Type B pancreatic cell (in vitro differentiated cells): ENCODE measurements at regions not wholly inside any gene's neighbourhood (a gene's known extent, or its start where the extent isn't known, plus 50 kb on each side); places are given as distances from the start of the nearest gene placed in this dataset.

ENCODE experiments used
- DNase-seq: peaks from one replicate; pipeline ENCODE4 v3.0.0; 2021; ENCODE audit warnings: mixed read lengths; ENCODE audit not compliant: unreplicated experiment; ENCODE audit errors: extremely low spot score
- H3K27ac Mint-ChIP-seq: 2 replicates; pipeline ENCODE4 v1.8.0; 2021; ENCODE audit warnings: mild to moderate bottlenecking, mixed read lengths
- H3K27me3 Mint-ChIP-seq: 2 replicates; pipeline ENCODE4 v1.8.0; 2021; ENCODE audit warnings: mixed read lengths
- H3K36me3 Mint-ChIP-seq: 2 replicates; pipeline ENCODE4 v1.8.0; 2021; ENCODE audit warnings: mixed read lengths
- H3K4me1 Mint-ChIP-seq: one replicate; pipeline ENCODE4 v1.8.0; 2021; ENCODE audit warnings: mixed read lengths; ENCODE audit not compliant: unreplicated experiment
- H3K4me3 Mint-ChIP-seq: 2 replicates; pipeline ENCODE4 v1.8.0; 2021; ENCODE audit warnings: mild to moderate bottlenecking, mixed read lengths
- H3K9me3 Mint-ChIP-seq: 2 replicates; pipeline ENCODE4 v1.8.0; 2021; ENCODE audit warnings: mixed read lengths
- CTCF ChIP-seq: fragments of 200-600 bp; sonication (generic); conservative IDR thresholded peaks from 2 replicates; pipeline ENCODE4 v1.5.0; 2021; ENCODE audit warnings: antibody characterized with exemption, mild to moderate bottlenecking

GRCh38 chr1:88134983-88135921 is 548.8 kb upstream of the PKN2 start:
- Mint-ChIP-seq H3K9me3 (no peaks in the 10 kb centered on the region), H3K4me1 (peaks cover 3% of the 10 kb centered on the region), H3K4me3 (no peak overlapping the region), H3K36me3 (no peaks in the 10 kb centered on the region), H3K27ac (no peak overlapping the region), H3K27me3 (no peaks in the 10 kb centered on the region)
- no peak for DNase-seq
- no peak for TF ChIP-seq CTCF

- DNase-seq = no peak
- Mint-ChIP-seq H3K27ac (no peak overlapping the region), H3K4me3 (no peak overlapping the region), H3K36me3 (no peaks in the 10 kb centered on the region), H3K27me3 (no peaks in the 10 kb centered on the region), H3K4me1 (peaks cover 3% of the 10 kb centered on the region), H3K9me3 (no peaks in the 10 kb centered on the region)
- TF ChIP-seq CTCF = no peak
Measured at GRCh38 chr1:88139633-88140032, 544.4 kb upstream of the PKN2 start.

- DNase-seq = no peak
- Mint-ChIP-seq H3K27ac (no peak overlapping the region), H3K27me3 (no peaks in the 10 kb centered on the region), H3K9me3 (no peaks in the 10 kb centered on the region), H3K4me3 (no peak overlapping the region), H3K36me3 (no peaks in the 10 kb centered on the region), H3K4me1 (peaks cover 3% of the 10 kb centered on the region)
- TF ChIP-seq CTCF = no peak
Measured at GRCh38 chr1:88140325-88140724, 543.7 kb upstream of the PKN2 start.

GRCh38 chr1:88141499-88142074 is 542.5 kb upstream of the PKN2 start:
- no peak for DNase-seq
- peak overlapping the region; percentile 12 for H3K4me3 Mint-ChIP-seq
- TF ChIP-seq CTCF = no peak
- H3K9me3 Mint-ChIP-seq = no peaks in the 10 kb centered on the region
- no peaks in the 10 kb centered on the region for H3K36me3 Mint-ChIP-seq
- H3K27ac Mint-ChIP-seq = no peak overlapping the region
- no peaks in the 10 kb centered on the region for H3K27me3 Mint-ChIP-seq
- H3K4me1 Mint-ChIP-seq = peaks cover 3% of the 10 kb centered on the region

- no peak for TF ChIP-seq CTCF
- Mint-ChIP-seq H3K4me3 (no peak overlapping the region), H3K9me3 (no peaks in the 10 kb centered on the region), H3K27me3 (no peaks in the 10 kb centered on the region), H3K4me1 (no peaks in the 10 kb centered on the region), H3K27ac (peak overlapping the region; percentile 3), H3K36me3 (no peaks in the 10 kb centered on the region)
- DNase-seq = no peak
Measured at GRCh38 chr1:88145752-88146151, 538.3 kb upstream of the PKN2 start.
